Lung (tissue), 11 donors: ENCODE measurements at regions not wholly inside any gene's neighbourhood (a gene's known extent, or its start where the extent isn't known, plus 50 kb on each side); places are given as distances from the start of the nearest gene placed in this dataset.

Experiments
- ATAC-seq: fragments of 200-7000 bp; cut with Tn5 transposase; one replicate; pipeline ENCODE4 v1.9.1; 2020; ENCODE audit warnings: moderate number of reproducible peaks; ENCODE audit not compliant: insufficient read depth, low FRiP score
- DNase-seq, 3 donors: peaks; one replicate each; pipeline ENCODE4 v3.0.0-alpha.2; 2013 to 2017
- H3K27ac ChIP-seq, 2 donors: one replicate each; pipeline ENCODE4 v1.5.1; 2013; ENCODE audit warnings: mild to moderate bottlenecking in 2 of 2, moderate library complexity in 2 of 2, control low read depth in 1 of 2, inconsistent platforms in 1 of 2, low read depth in 1 of 2, low read length in 1 of 2
- H3K27me3 ChIP-seq, 3 donors: one replicate each; pipeline ENCODE4 v1.5.1; 2013; ENCODE audit warnings: low read length in 2 of 3; ENCODE audit not compliant: control insufficient read depth in 3 of 3, insufficient read depth in 3 of 3
- H3K36me3 ChIP-seq, 4 donors: one replicate each; pipeline ENCODE4 v1.5.1; 2013; ENCODE audit warnings: low read length in 4 of 4, mild to moderate bottlenecking in 1 of 4, moderate library complexity in 1 of 4; ENCODE audit not compliant: control insufficient read depth in 4 of 4, insufficient read depth in 4 of 4
- H3K4me1 ChIP-seq, 5 donors: one replicate each; pipeline ENCODE4 v1.5.1; 2013; ENCODE audit warnings: low read length in 5 of 5, mild to moderate bottlenecking in 2 of 5, moderate library complexity in 1 of 5; ENCODE audit not compliant: control insufficient read depth in 5 of 5, insufficient read depth in 5 of 5
- H3K4me3 ChIP-seq: one replicate; pipeline ENCODE4 v1.5.1; 2013; ENCODE audit warnings: mild to moderate bottlenecking, control low read depth, moderate library complexity
- H3K9ac ChIP-seq, 2 donors: one replicate each; pipeline ENCODE4 v1.5.1; 2013; ENCODE audit warnings: low read length in 2 of 2, control low read depth in 1 of 2; ENCODE audit not compliant: insufficient read depth in 1 of 2
- H3K9me3 ChIP-seq, 4 donors: one replicate each; pipeline ENCODE4 v1.5.1; 2013; ENCODE audit warnings: low read length in 3 of 4, mild to moderate bottlenecking in 1 of 4, moderate library complexity in 1 of 4; ENCODE audit not compliant: control insufficient read depth in 4 of 4, insufficient read depth in 3 of 4
- CTCF ChIP-seq: IDR thresholded peaks from 2 replicates; pipeline ENCODE4 v1.5.1; 2012; ENCODE audit warnings: mild to moderate bottlenecking; ENCODE audit errors: control extremely low read depth, extremely low read depth
- WGBS, 2 donors: extraction: QIAGEN DNeasy Blood & Tissue Kit; methylation state at CpG; one replicate each; pipeline ENCODE4 v1.1.7; 2013; 5-methylcytosine and 5-hydroxymethylcytosine counted together
- donor health status: control.
- donor health status: control.
- donor health status: Bipolar disorder and iron deficiency.
- donor health status: healthy.
- donor health status: DM: yes; HTN: yes; CAD: no.

DNA sequence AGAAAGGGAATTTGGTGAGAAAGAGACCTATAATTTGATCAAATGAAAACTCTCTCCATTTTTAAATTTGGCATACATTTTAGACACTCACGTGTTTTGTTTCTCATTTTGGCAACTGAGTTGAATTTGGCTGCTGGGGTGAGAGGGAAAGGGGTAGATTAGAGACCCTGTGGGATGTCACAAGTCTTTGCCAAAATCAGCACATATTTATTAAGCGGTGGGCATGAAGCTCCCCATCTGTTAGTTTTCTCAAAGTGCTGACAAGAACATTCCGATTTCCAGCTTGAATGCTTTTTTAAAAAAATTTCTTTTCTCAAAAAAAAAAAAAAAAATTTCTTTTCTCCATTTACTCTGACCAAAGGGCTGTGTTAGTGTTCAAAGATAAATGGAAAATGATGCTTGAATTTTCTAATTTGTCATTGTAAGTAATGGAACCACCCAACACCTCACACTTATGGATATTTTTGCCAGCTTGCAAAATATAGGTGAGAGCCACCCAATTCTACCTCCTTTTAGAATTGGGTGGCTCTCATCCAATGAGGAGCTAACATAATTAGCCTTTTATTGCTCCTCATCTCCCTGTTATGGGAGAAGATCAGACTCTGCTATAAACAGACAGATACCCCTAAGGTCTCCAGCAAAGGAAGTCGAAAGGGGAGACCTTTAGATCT, 222.9 kb upstream of the FN1 start:
- Histone ChIP-seq H3K36me3 (no peaks in the 10 kb centered on the region), H3K27me3 (no peaks in the 10 kb centered on the region), H3K9ac (no peak overlapping the region), H3K27ac (no peak overlapping the region), H3K4me1 (peaks cover 0 to 50% (median 14%) of the 10 kb centered on the region in 5 donors), H3K4me3 (no peak overlapping the region), H3K9me3 (peaks cover 0 to 2% (median 0%) of the 10 kb centered on the region in 4 donors)
- no peak for TF ChIP-seq CTCF
- ATAC-seq, result no peak
- peak; percentile 80 to 95 (median 94) for DNase-seq
- 79 to 88% methylated on average over 4 of the region's 4 CpGs for WGBS, 2 donors

DNA sequence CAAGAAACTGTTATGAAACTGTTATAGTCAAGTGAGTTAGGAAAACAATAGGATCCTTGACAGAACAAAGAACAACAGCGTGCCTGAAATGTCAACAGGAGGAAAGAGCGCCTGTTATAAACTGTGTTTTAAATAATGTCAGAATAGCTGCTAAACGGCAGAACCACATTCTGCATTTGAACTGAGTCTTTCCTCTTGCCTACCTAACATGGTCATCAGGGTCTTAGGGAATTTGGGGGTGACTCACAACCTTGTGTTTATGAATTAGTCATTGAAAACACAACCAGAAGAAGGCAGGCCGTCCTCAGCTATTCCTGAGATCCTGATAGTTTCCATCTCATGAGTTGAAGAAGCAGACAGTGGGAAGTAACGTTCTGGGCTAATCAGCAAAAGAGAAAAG, 222.0 kb upstream of the FN1 start:
- 63 to 77% methylated on average over 5 of the region's 5 CpGs for WGBS, 2 donors
- DNase-seq, result peak in 1 of 3 donors; percentile 39
- ATAC-seq, result peak; percentile 27

DNA sequence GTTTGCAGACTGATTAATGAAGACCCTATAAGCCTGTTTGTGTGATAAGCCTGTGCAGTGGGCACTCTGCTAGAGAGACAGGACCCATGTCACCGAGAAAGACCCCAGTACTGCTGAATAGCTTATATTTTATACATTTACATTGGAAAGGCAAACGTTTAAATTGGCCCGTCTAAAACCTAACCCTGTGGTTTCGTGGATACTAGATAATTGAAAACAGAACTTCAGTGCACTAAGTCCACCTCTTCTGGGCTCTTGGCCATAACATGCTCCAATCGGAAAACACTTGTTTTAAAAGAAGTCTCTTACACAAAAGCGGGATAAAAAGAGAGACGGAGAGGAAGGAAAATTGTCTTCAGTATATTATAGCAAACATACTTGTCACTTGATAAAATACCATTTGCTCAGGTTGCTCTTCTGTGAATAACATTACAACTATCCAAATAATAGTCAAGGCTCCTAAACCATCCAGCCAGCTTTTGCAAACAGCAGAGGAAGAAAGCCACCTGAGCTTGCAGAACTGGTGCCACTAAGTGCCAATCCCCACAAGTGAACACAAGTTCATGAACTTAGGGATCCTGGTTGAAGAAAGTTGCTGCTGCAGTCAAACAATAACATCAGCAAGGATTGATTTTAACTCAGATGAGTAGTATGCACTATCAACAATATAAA, 218.4 kb upstream of the FN1 start:
- ATAC-seq, result no peak

More for the DNA sequence above, 222.0 kb upstream of the FN1 start:
- Histone ChIP-seq H3K9ac (no peak overlapping the region), H3K4me1 (peaks cover 0 to 55% (median 20%) of the 10 kb centered on the region in 5 donors), H3K4me3 (no peak overlapping the region), H3K27me3 (no peaks in the 10 kb centered on the region), H3K9me3 (peaks cover 0 to 2% (median 0%) of the 10 kb centered on the region in 4 donors), H3K27ac (no peak overlapping the region), H3K36me3 (no peaks in the 10 kb centered on the region)
- TF ChIP-seq CTCF, result no peak

More for the DNA sequence above, 218.4 kb upstream of the FN1 start:
- Histone ChIP-seq H3K27me3 (no peaks in the 10 kb centered on the region), H3K9me3 (peaks cover 0 to 2% (median 0%) of the 10 kb centered on the region in 4 donors), H3K9ac (no peak overlapping the region), H3K36me3 (no peaks in the 10 kb centered on the region), H3K27ac (no peak overlapping the region), H3K4me1 (peaks cover 0 to 56% (median 20%) of the 10 kb centered on the region in 5 donors), H3K4me3 (no peak overlapping the region)
- no peak for TF ChIP-seq CTCF
- DNase-seq, result peak in 2 of 3 donors; percentile 29 to 53
- 52 to 70% methylated on average over 7 of the region's 7 CpGs for WGBS, 2 donors
